ENCODE measurements at regions not wholly inside any gene's neighbourhood (a gene's known extent, or its start where the extent isn't known, plus 50 kb on each side); places are given as distances from the start of the nearest gene placed in this dataset.

DNA sequence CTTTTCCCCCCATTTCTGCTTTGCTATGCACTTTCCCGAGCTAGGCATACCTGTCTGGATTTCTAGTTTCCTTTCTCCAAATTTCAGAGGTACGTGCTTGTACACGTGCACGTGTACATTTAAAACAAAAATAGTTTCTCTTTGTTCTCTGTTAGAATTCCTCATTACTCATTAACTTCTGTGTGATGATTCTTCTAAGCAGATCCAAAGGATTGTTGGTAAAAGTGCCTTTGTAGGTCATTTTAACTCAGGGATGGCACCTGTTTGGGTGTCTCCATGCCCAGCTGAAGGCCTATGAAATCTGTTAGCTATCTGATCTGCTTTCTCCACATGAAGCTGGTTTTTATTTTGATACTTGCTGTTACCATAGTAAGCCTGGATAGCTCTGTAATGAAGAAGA, 264.3 kb downstream of the LPIN1 start:
- no peaks in the 10 kb centered on the region for H3K36me3 ChIP-seq (ENCODE audit: control insufficient read depth, insufficient read depth, low read length)
- no peaks in the 10 kb centered on the region for H3K27me3 ChIP-seq (ENCODE audit: control insufficient read depth, insufficient read depth, low read length)
- POLR2A ChIA-PET = no interaction called here
- in situ Hi-C loops (cut with HindIII; ENCODE audit: low pct_unique_long_range_greater_than_20kb, low sequenced_read_pairs) (no loop called here), intact Hi-C loops (cut with micrococcal nuclease; ENCODE audit: unreplicated experiment) (no loop called here)
- no peak overlapping the region for H3K4me3 ChIP-seq (ENCODE audit: low read depth in 2 of 2, low read length in 2 of 2)
- CTCF ChIA-PET = no interaction called here
- no peak for ATAC-seq
- no peak overlapping the region for H3K27ac ChIP-seq (ENCODE audit: low read length)
- TF ChIP-seq SIN3A (IDR thresholded peaks at IDR 0.05; ENCODE audit: borderline replicate concordance, insufficient read depth, low read depth, low read length) = no peak
- no peak for DNase-seq (ENCODE audit: low read depth, low spot score)
- BruUV-seq (replicated peaks) = no TSS peak
- 0 out of 2 replicates have a peak, but pooled peaks cover 2% of the 10 kb centered on the region for H3K9me3 ChIP-seq (ENCODE audit: control insufficient read depth, insufficient read depth, low read depth, low read length)
- peaks cover 13% of the 10 kb centered on the region; the same call in 1 of the 2 replicates for H3K4me1 ChIP-seq (ENCODE audit: control insufficient read depth, insufficient read depth, low read length)

DNA sequence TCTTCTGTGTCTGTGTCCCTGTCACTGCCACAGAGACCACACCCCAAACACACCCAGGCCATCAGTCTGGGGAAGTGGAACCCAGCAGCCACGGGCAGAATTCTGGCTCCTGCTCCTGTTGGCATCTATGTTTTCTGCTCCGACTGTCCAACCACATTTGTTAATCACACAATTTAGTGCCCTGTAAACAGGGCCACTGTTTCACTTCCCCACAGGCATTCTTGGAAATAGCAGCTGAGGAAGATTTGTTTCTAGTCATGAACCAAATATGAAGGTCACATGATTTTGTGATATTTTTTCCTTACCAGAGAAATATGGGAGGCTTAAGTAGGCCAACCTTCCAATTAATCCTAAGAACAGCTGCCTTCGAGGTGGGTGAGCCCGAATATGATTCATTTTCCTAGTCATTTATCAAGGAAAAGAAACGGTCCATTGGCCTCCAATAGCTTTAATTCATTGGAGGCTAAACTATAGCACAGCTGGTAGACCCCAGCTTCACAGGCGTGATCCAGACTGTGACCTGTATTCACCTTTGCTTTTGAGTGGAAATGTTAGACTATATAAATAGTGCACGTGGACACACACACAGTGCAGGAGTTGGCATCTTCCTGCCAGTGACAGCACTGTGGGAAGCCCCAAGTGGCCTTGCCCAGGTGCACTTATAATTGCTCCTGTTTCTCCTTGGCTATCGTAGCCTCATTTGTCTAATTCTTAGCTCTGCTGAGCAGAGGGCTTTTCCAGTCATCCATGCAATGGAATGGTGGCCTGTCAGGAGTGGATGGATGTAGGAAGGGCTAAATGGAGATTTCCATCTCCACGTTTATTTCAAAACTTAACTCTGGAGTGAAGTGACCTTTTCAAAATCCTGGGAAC, 267.9 kb downstream of the LPIN1 start:
- POLR2A ChIA-PET = no interaction called here
- Histone ChIP-seq H3K4me3 (ENCODE audit: low read depth in 2 of 2, low read length in 2 of 2) (no peak overlapping the region), H3K27me3 (ENCODE audit: control insufficient read depth, insufficient read depth, low read length) (no peaks in the 10 kb centered on the region), H3K4me1 (ENCODE audit: control insufficient read depth, insufficient read depth, low read length) (no peaks in the 10 kb centered on the region), H3K27ac (ENCODE audit: low read length) (no peak overlapping the region), H3K9me3 (ENCODE audit: control insufficient read depth, insufficient read depth, low read depth, low read length) (peaks cover 2% of the 10 kb centered on the region; the same call in 1 of the 2 replicates), H3K36me3 (ENCODE audit: control insufficient read depth, insufficient read depth, low read length) (no peaks in the 10 kb centered on the region)
- no peak for ATAC-seq
- BruUV-seq (replicated peaks) = no TSS peak
- CTCF ChIA-PET = no interaction called here
- TF ChIP-seq, protein P1, sequence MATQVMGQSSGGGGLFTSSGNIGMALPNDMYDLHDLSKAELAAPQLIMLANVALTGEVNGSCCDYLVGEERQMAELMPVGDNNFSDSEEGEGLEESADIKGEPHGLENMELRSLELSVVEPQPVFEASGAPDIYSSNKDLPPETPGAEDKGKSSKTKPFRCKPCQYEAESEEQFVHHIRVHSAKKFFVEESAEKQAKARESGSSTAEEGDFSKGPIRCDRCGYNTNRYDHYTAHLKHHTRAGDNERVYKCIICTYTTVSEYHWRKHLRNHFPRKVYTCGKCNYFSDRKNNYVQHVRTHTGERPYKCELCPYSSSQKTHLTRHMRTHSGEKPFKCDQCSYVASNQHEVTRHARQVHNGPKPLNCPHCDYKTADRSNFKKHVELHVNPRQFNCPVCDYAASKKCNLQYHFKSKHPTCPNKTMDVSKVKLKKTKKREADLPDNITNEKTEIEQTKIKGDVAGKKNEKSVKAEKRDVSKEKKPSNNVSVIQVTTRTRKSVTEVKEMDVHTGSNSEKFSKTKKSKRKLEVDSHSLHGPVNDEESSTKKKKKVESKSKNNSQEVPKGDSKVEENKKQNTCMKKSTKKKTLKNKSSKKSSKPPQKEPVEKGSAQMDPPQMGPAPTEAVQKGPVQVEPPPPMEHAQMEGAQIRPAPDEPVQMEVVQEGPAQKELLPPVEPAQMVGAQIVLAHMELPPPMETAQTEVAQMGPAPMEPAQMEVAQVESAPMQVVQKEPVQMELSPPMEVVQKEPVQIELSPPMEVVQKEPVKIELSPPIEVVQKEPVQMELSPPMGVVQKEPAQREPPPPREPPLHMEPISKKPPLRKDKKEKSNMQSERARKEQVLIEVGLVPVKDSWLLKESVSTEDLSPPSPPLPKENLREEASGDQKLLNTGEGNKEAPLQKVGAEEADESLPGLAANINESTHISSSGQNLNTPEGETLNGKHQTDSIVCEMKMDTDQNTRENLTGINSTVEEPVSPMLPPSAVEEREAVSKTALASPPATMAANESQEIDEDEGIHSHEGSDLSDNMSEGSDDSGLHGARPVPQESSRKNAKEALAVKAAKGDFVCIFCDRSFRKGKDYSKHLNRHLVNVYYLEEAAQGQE (IDR thresholded peaks at IDR 0.05; ENCODE audit: insufficient read depth in 1 of 2, low read depth in 2 of 2, low read length in 1 of 2) = no peak
- TF ChIP-seq TCF7L2 (IDR thresholded peaks at IDR 0.05; ENCODE audit: low read depth, low read length) = no peak
- TF ChIP-seq, protein P2, sequence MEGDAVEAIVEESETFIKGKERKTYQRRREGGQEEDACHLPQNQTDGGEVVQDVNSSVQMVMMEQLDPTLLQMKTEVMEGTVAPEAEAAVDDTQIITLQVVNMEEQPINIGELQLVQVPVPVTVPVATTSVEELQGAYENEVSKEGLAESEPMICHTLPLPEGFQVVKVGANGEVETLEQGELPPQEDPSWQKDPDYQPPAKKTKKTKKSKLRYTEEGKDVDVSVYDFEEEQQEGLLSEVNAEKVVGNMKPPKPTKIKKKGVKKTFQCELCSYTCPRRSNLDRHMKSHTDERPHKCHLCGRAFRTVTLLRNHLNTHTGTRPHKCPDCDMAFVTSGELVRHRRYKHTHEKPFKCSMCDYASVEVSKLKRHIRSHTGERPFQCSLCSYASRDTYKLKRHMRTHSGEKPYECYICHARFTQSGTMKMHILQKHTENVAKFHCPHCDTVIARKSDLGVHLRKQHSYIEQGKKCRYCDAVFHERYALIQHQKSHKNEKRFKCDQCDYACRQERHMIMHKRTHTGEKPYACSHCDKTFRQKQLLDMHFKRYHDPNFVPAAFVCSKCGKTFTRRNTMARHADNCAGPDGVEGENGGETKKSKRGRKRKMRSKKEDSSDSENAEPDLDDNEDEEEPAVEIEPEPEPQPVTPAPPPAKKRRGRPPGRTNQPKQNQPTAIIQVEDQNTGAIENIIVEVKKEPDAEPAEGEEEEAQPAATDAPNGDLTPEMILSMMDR (IDR thresholded peaks at IDR 0.05) = no peak
- no peak for TF ChIP-seq SIN3A (IDR thresholded peaks at IDR 0.05; ENCODE audit: borderline replicate concordance, insufficient read depth, low read depth, low read length)
- TF ChIP-seq POLR2AphosphoS5 (IDR thresholded peaks at IDR 0.05; ENCODE audit: low read depth, low read length) = no peak
- in situ Hi-C loops (cut with HindIII; ENCODE audit: low pct_unique_long_range_greater_than_20kb, low sequenced_read_pairs) (no loop called here), intact Hi-C loops (cut with micrococcal nuclease; ENCODE audit: unreplicated experiment) (no loop called here)
- no peak for DNase-seq (ENCODE audit: low read depth, low spot score)

DNA sequence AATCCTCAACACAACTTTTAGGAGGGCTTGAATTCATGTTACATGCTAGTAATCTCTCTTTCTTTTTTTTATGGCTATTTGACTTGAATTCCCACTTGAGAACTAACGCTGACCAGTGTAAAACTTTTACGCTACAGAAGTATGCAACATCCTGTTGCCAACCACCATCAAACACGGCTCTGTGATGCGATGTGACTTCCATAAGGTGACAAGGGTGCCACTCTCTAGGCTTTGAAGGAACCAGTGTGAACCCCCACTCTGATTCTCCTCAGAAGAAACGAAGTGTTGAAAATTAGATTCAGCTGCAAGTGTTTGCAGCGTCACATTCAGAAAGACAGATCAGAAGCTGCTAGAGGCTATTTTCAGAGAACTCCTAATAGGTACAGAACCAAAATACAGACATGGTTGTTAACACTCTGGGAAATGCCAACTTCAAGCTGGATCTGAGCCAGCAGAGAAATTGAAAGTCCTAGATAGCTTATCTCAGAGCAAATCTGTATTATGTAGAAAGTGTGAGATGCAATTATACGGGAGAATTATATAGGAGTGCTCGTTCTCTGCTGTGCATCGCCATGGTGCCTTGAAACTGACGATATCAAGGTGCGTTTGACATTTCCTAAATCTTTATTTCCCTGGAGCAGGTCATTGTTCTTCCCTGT, 271.2 kb downstream of the LPIN1 start:
- Histone ChIP-seq H3K9me3 (ENCODE audit: control insufficient read depth, insufficient read depth, low read depth, low read length) (peaks cover 13% of the 10 kb centered on the region; the same call in 1 of the 2 replicates), H3K4me3 (ENCODE audit: low read depth in 2 of 2, low read length in 2 of 2) (no peak overlapping the region), H3K27me3 (ENCODE audit: control insufficient read depth, insufficient read depth, low read length) (no peaks in the 10 kb centered on the region), H3K36me3 (ENCODE audit: control insufficient read depth, insufficient read depth, low read length) (no peaks in the 10 kb centered on the region), H3K4me1 (ENCODE audit: control insufficient read depth, insufficient read depth, low read length) (no peaks in the 10 kb centered on the region), H3K27ac (ENCODE audit: low read length) (no peak overlapping the region)
- in situ Hi-C loops (cut with HindIII; ENCODE audit: low pct_unique_long_range_greater_than_20kb, low sequenced_read_pairs) = no loop called here
- ChIA-PET CTCF (no interaction called here), POLR2A (no interaction called here)
- TF ChIP-seq, protein P1 (IDR thresholded peaks at IDR 0.05; ENCODE audit: insufficient read depth in 1 of 2, low read depth in 2 of 2, low read length in 1 of 2) = no peak
- TF ChIP-seq POLR2AphosphoS5 (IDR thresholded peaks at IDR 0.05; ENCODE audit: low read depth, low read length) (no peak), TCF7L2 (IDR thresholded peaks at IDR 0.05; ENCODE audit: low read depth, low read length) (no peak), SIN3A (IDR thresholded peaks at IDR 0.05; ENCODE audit: borderline replicate concordance, insufficient read depth, low read depth, low read length) (no peak)
- TF ChIP-seq, protein P2 (IDR thresholded peaks at IDR 0.05) = no peak
- ATAC-seq (no peak), DNase-seq (ENCODE audit: low read depth, low spot score) (no peak)
- intact Hi-C loops (cut with micrococcal nuclease; ENCODE audit: unreplicated experiment) = no loop called here
- BruUV-seq (replicated peaks) = no TSS peak

All from Panc1 (cell line).